Liver (tissue), 3 donors: ENCODE measurements at regions not wholly inside any gene's neighbourhood (a gene's known extent, or its start where the extent isn't known, plus 50 kb on each side); places are given as distances from the start of the nearest gene placed in this dataset.

Source experiments
- CTCF ChIP-seq: fragments of 150-350 bp; IDR thresholded peaks from 2 replicates; pipeline ENCODE4 v1.5.1; 2017; ENCODE audit warnings: improper control_type of control experiment, low read depth, low read length; ENCODE audit not compliant: missing input control
- EGR1 ChIP-seq, 2 donors: IDR thresholded peaks; 2 replicates each; pipeline ENCODE4 v1.6.1; 2016 to 2018; ENCODE audit warnings: antibody characterized with exemption in 2 of 2, low read depth in 2 of 2
- FOXA1 ChIP-seq: IDR thresholded peaks from 2 replicates; pipeline ENCODE4 v1.6.1; 2016; ENCODE audit warnings: antibody characterized with exemption
- MAX ChIP-seq: IDR thresholded peaks from 2 replicates; pipeline ENCODE4 v1.6.1; 2016; ENCODE audit warnings: antibody characterized with exemption
- NR2F2 ChIP-seq: IDR thresholded peaks from 2 replicates; pipeline ENCODE4 v1.6.1; 2016; ENCODE audit warnings: antibody characterized with exemption
- RAD21 ChIP-seq, 2 donors: IDR thresholded peaks; 2 replicates each; pipeline ENCODE4 v1.6.1; 2016; ENCODE audit warnings: antibody characterized with exemption in 2 of 2, mild to moderate bottlenecking in 2 of 2
- REST ChIP-seq: IDR thresholded peaks from 2 replicates; pipeline ENCODE4 v1.6.1; 2016; ENCODE audit warnings: antibody characterized with exemption, mild to moderate bottlenecking
- RXRA ChIP-seq, 2 donors: IDR thresholded peaks; 2 replicates each; pipeline ENCODE4 v1.6.1; 2017 to 2018; ENCODE audit warnings: antibody characterized with exemption in 2 of 2, mild to moderate bottlenecking in 1 of 2
- SP1 ChIP-seq: IDR thresholded peaks from 2 replicates; pipeline ENCODE4 v1.6.1; 2018; ENCODE audit warnings: antibody characterized with exemption, mild to moderate bottlenecking
- YY1 ChIP-seq: IDR thresholded peaks from 2 replicates; pipeline ENCODE4 v1.6.1; 2016; ENCODE audit warnings: antibody characterized with exemption, mild to moderate bottlenecking
- donor health status: healthy.
- donor health status: healthy.

GRCh38 chr3:117308353-117308752, 598.8 kb downstream of the TUSC7 start:
- no peak for TF ChIP-seq CTCF
- TF ChIP-seq FOXA1 = no peak
- TF ChIP-seq REST = no peak
- TF ChIP-seq NR2F2 = no peak
- TF ChIP-seq RAD21 (IDR thresholded peaks at IDR 0.05) = no peak
- no peak for TF ChIP-seq YY1
- no peak for TF ChIP-seq MAX
- TF ChIP-seq SP1 = no peak
- TF ChIP-seq EGR1 (IDR thresholded peaks at IDR 0.05; ENCODE audit: low read depth in 2 of 2) = no peak
- no peak for TF ChIP-seq RXRA (IDR thresholded peaks at IDR 0.05)
